HCT116 (cell line): ENCODE measurements at regions not wholly inside any gene's neighbourhood (a gene's known extent, or its start where the extent isn't known, plus 50 kb on each side); places are given as distances from the start of the nearest gene placed in this dataset.

ENCODE experiments used
- ATAC-seq: fragments of 200-7000 bp; cut with Tn5 transposase; 2 replicates; pipeline ENCODE4 v1.9.1; 2020; ENCODE audit warnings: mild to moderate bottlenecking, moderate library complexity
- BruUV-seq: library from RNA; stranded (reverse); fragments of 400-500 nt; replicated peaks from 2 replicates; lab custom pipeline; 2021; lab: Mats Ljungman, UMichigan
- CTCF ChIA-PET: fragments of 300-600 bp; sonication (Branson Sonifier 250); formaldehyde crosslinking; loops from one replicate; lab custom pipeline; 2021; ENCODE audit warnings: antibody characterized with exemption; lab: Charles Lee
- POLR2A ChIA-PET: fragments of 300-600, 350-600 bp; sonication (Branson Sonifier 250); formaldehyde crosslinking; loops from one replicate; lab custom pipeline; 2021; ENCODE audit warnings: antibody characterized with exemption; lab: Charles Lee
- RAD21 ChIA-PET, 2 experiments: fragments of 300-600 bp; sonication (Branson Sonifier 250); formaldehyde crosslinking; loops; one replicate each; lab custom pipeline; 2023; ENCODE audit warnings: low total read pairs in 2 of 2; ENCODE audit not compliant: uncharacterized antibody in 2 of 2, unreplicated experiment in 2 of 2, low non-redundant PET in 1 of 2; lab: Charles Lee
- DNase-seq: peaks from one replicate; pipeline ENCODE4 v3.0.0-alpha.2; 2010; ENCODE audit warnings: low read depth, low spot score
- H2AFZ ChIP-seq: fragments of 200-600 bp; shearing (Covaris generic), sonication (generic); 2 replicates; pipeline ENCODE4 v1.6.1; 2017; ENCODE audit warnings: low read depth, mixed run types, mixed read lengths, antibody characterized with exemption, low read length; ENCODE audit not compliant: poor library complexity, severe bottlenecking
- H3K27ac ChIP-seq: 2 replicates; pipeline ENCODE4 v1.5.1; 2012; ENCODE audit warnings: low read depth, low read length
- H3K27me3 ChIP-seq: fragments of 200-600 bp; sonication (generic); 2 replicates; pipeline ENCODE4 v1.6.1; 2016; ENCODE audit warnings: mixed run types, low read length, mixed read lengths; ENCODE audit not compliant: insufficient read depth
- H3K36me3 ChIP-seq, 2 experiments: fragments of 200-500 bp in 1 of 2; fragments of 200-600 bp in 1 of 2; sonication (Bioruptor generic) in 1 of 2; sonication (generic) in 1 of 2; 2 replicates each; pipeline versions ENCODE4 v1.5.1 to v1.6.1; 2014 to 2016; ENCODE audit warnings: low read length in 2 of 2, inconsistent platforms in 1 of 2, mixed read lengths in 1 of 2, mixed run types in 1 of 2; ENCODE audit not compliant: insufficient read depth in 2 of 2, control insufficient read depth in 1 of 2
- H3K4me1 ChIP-seq, 2 experiments: fragments of 200-600 bp in 1 of 2; sonication (generic) in 1 of 2; 2 replicates each; pipeline versions ENCODE4 v1.5.1 to v1.6.1; 2012 to 2017; ENCODE audit warnings: low read length in 2 of 2, inconsistent platforms in 1 of 2, mild to moderate bottlenecking in 1 of 2, mixed read lengths in 1 of 2, mixed run types in 1 of 2, moderate library complexity in 1 of 2; ENCODE audit not compliant: insufficient read depth in 2 of 2, control insufficient read depth in 1 of 2
- H3K4me2 ChIP-seq: fragments of 200-600 bp; sonication (generic); 2 replicates; pipeline ENCODE4 v1.6.1; 2017; ENCODE audit warnings: mixed run types, low read length, mixed read lengths
- H3K4me3 ChIP-seq, 2 experiments: fragments of 200-600 bp in 1 of 2; sonication (generic) in 1 of 2; replicated peaks in 1 of 2; 2 replicates each; pipeline ENCODE4 v1.5.1; 2011 to 2016; ENCODE audit warnings: low read length in 2 of 2, control low read depth in 1 of 2, low read depth in 1 of 2, mild to moderate bottlenecking in 1 of 2, mixed read lengths in 1 of 2, mixed run types in 1 of 2
- H3K79me2 ChIP-seq: fragments of 200-600 bp; sonication (generic); 2 replicates; pipeline ENCODE4 v1.6.1; 2017; ENCODE audit warnings: mild to moderate bottlenecking, mixed run types, low read length, moderate library complexity, mixed read lengths; ENCODE audit not compliant: insufficient read depth
- H3K9ac ChIP-seq: fragments of 200-600 bp; sonication (generic); 2 replicates; pipeline ENCODE4 v1.6.1; 2016; ENCODE audit warnings: low read length, mixed read lengths
- H3K9me2 ChIP-seq: fragments of 200-600 bp; sonication (generic), shearing (Covaris generic); 2 replicates; pipeline ENCODE4 v1.6.1; 2017; ENCODE audit warnings: mixed run types, mild to moderate bottlenecking, moderate library complexity; ENCODE audit not compliant: insufficient read depth
- H3K9me3 ChIP-seq, 2 experiments: fragments of 200-500 bp in 1 of 2; fragments of 200-600 bp in 1 of 2; sonication (Bioruptor generic) in 1 of 2; sonication (generic) in 1 of 2; 2 replicates each; pipeline ENCODE4 v1.6.1; 2014 to 2017; ENCODE audit warnings: low read length in 2 of 2, mixed read lengths in 2 of 2, inconsistent platforms in 1 of 2, low read depth in 1 of 2, mild to moderate bottlenecking in 1 of 2, mixed run types in 1 of 2, moderate library complexity in 1 of 2; ENCODE audit not compliant: control insufficient read depth in 1 of 2, insufficient read depth in 1 of 2
- H4K20me1 ChIP-seq: fragments of 200-600 bp; sonication (generic), shearing (Covaris generic); 2 replicates; pipeline ENCODE4 v1.6.1; 2017; ENCODE audit warnings: mixed run types, mild to moderate bottlenecking, moderate library complexity; ENCODE audit not compliant: insufficient read depth
- CBX3 ChIP-seq: IDR thresholded peaks from 2 replicates; pipeline ENCODE4 v1.6.1; 2012; ENCODE audit warnings: low read depth
- CEBPB ChIP-seq: IDR thresholded peaks from 2 replicates; pipeline ENCODE4 v1.6.1; 2012; ENCODE audit warnings: low read depth
- CTCF ChIP-seq, 3 experiments: fragments of 200-600 bp in 1 of 3; sonication (generic) in 1 of 3; IDR thresholded peaks in 2 of 3; conservative IDR thresholded peaks in 1 of 3; 2 replicates each; pipeline ENCODE4 v1.5.1; 2012 to 2017; ENCODE audit warnings: low read depth in 2 of 3, low read length in 2 of 3, antibody characterized with exemption in 1 of 3, borderline replicate concordance in 1 of 3, control low read depth in 1 of 3, mild to moderate bottlenecking in 1 of 3, mixed read lengths in 1 of 3, mixed run types in 1 of 3, moderate library complexity in 1 of 3; ENCODE audit not compliant: insufficient read depth in 1 of 3
- EGR1 ChIP-seq: IDR thresholded peaks from 2 replicates; pipeline ENCODE4 v1.6.1; 2012; ENCODE audit warnings: low read depth
- EZH2phosphoT487 ChIP-seq: fragments of 200-600 bp; IDR thresholded peaks from 2 replicates; pipeline ENCODE4 v1.6.1; 2018; ENCODE audit warnings: antibody characterized with exemption, borderline replicate concordance
- FOSL1 ChIP-seq: IDR thresholded peaks from 2 replicates; pipeline ENCODE4 v1.6.1; 2012; ENCODE audit warnings: low read depth
- JUND ChIP-seq: IDR thresholded peaks from 2 replicates; pipeline ENCODE4 v1.6.1; 2012
- MAX ChIP-seq: IDR thresholded peaks from 2 replicates; pipeline ENCODE4 v1.6.1; 2012
- POLR2AphosphoS5 ChIP-seq: IDR thresholded peaks from 2 replicates; pipeline ENCODE4 v1.6.1; 2011; ENCODE audit warnings: mild to moderate bottlenecking, low read depth, low read length, moderate library complexity
- SP1 ChIP-seq: IDR thresholded peaks from 2 replicates; pipeline ENCODE4 v1.6.1; 2012; ENCODE audit warnings: low read depth
- SRF ChIP-seq: IDR thresholded peaks from 2 replicates; pipeline ENCODE4 v1.6.1; 2012; ENCODE audit warnings: low read depth
- YY1 ChIP-seq: IDR thresholded peaks from 2 replicates; pipeline ENCODE4 v1.6.1; 2011; ENCODE audit warnings: low read length, low read depth, moderate library complexity, mild to moderate bottlenecking; ENCODE audit not compliant: insufficient replicate concordance; ENCODE audit errors: extremely low read depth
- ZBTB33 ChIP-seq: IDR thresholded peaks from 2 replicates; pipeline ENCODE4 v1.6.1; 2011; ENCODE audit warnings: mild to moderate bottlenecking, low read length, moderate library complexity; ENCODE audit not compliant: insufficient replicate concordance; ENCODE audit errors: extremely low read depth
- ZFX ChIP-seq: fragments of 450-650 bp; IDR thresholded peaks from 2 replicates; pipeline ENCODE4 v1.6.1; 2017
- intact Hi-C: fragments of 100-400 bp; cut with micrococcal nuclease; formaldehyde crosslinking; loops from 2 replicates; pipeline ENCODE4 v1.10.0; 2022

DNA sequence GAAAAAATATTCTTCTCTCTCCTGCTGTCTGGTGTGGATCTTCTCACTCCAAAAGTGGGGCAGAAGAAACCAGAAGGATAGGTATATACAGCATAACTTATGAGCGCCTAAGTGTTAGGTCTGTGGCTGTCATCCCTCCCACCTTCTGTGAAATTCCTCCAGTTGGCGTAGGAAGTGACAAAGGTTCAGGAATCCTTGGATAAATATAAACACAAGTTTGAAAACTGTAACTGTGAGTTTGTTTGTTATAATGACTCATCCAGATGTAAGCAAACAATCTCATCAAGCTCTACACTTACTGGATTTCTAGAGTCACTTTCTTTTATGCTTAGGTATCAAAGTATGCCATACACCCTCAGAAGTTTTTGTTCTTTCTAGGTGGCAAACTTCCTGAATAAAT is 405.2 kb downstream of the FAT4 start:
- ATAC-seq, result peak; percentile 86
- CTCF ChIA-PET, result no interaction called here
- peak; percentile 53 for DNase-seq

GRCh38 chr4:125722009-125722408 is 407.3 kb downstream of the FAT4 start:
- Histone ChIP-seq H3K79me2 (no peaks in the 10 kb centered on the region), H3K36me3 (no peaks in the 10 kb centered on the region), H3K4me1 (peaks cover 4 to 13% of the 10 kb centered on the region in 2 experiments; a peak in 3 of 4 replicates), H3K9me2 (no peaks in the 10 kb centered on the region), H3K4me2 (no peak overlapping the region), H3K9me3 (no peaks in the 10 kb centered on the region), H4K20me1 (no peaks in the 10 kb centered on the region), H3K27me3 (no peaks in the 10 kb centered on the region), H2AFZ (peak overlapping the region; percentile 84), H3K27ac (no peak overlapping the region), H3K9ac (no peak overlapping the region), H3K4me3 (no peak overlapping the region)
- ATAC-seq (no peak), DNase-seq (no peak)
- intact Hi-C loops, result no loop called here
- ChIA-PET POLR2A (no interaction called here), RAD21 (no interaction called here), CTCF (no interaction called here)
- no TSS peak for BruUV-seq
- TF ChIP-seq SRF (no peak), CEBPB (no peak), CTCF (IDR thresholded peaks at IDR 0.05 in 2 of 3, conservative IDR thresholded peaks at IDR 0.05 in 1 of 3; ENCODE audit: borderline replicate concordance in 1 of 3, insufficient read depth in 1 of 3, low read depth in 2 of 3, low read length in 2 of 3) (no peak), EZH2phosphoT487 (no peak), POLR2AphosphoS5 (no peak), ZBTB33 (no peak), MAX (no peak), FOSL1 (no peak), YY1 (no peak), ZFX (no peak), JUND (no peak)

More for the DNA sequence above, 405.2 kb downstream of the FAT4 start:
- ChIA-PET RAD21 (no interaction called here), POLR2A (interaction anchor here (1.0 kb wide), 1 partner anchor 10 kb away, joined by 3 read pairs; no protein-coding TSS in a partner anchor)
- H4K20me1 ChIP-seq, result no peaks in the 10 kb centered on the region
- no peaks in the 10 kb centered on the region for H3K79me2 ChIP-seq
- H3K9me2 ChIP-seq, result no peaks in the 10 kb centered on the region
- H2AFZ ChIP-seq, result peak overlapping the region; percentile 39
- H3K4me2 ChIP-seq, result peak overlapping the region; percentile 55
- H3K36me3 ChIP-seq, result no peaks in the 10 kb centered on the region
- H3K4me3 ChIP-seq, result no peak overlapping the region; a peak in 1 of 4 replicates
- no peaks in the 10 kb centered on the region for H3K27me3 ChIP-seq
- no peak for TF ChIP-seq EZH2phosphoT487
- TF ChIP-seq JUND, result peak; percentile 62
- peak; percentile 18; the same call in 1 of the 2 replicates for TF ChIP-seq CBX3
- peak; percentile 31; the same call in 1 of the 2 replicates for TF ChIP-seq EGR1
- TF ChIP-seq FOSL1, result peak; percentile 59
- TF ChIP-seq SP1, result peak; percentile 60
- intact Hi-C loops, result no loop called here
- no TSS peak for BruUV-seq
- peak overlapping the region; percentile 42; the same call in 1 of the 2 replicates for H3K27ac ChIP-seq
- H3K4me1 ChIP-seq, result peaks cover 4 to 13% of the 10 kb centered on the region in 2 experiments; a peak in 3 of 4 replicates
- H3K9me3 ChIP-seq, result no peaks in the 10 kb centered on the region
- H3K9ac ChIP-seq, result no peak overlapping the region
